ENCODE measurements at regions not wholly inside any gene's neighbourhood (a gene's known extent, or its start where the extent isn't known, plus 50 kb on each side); places are given as distances from the start of the nearest gene placed in this dataset.

DNA sequence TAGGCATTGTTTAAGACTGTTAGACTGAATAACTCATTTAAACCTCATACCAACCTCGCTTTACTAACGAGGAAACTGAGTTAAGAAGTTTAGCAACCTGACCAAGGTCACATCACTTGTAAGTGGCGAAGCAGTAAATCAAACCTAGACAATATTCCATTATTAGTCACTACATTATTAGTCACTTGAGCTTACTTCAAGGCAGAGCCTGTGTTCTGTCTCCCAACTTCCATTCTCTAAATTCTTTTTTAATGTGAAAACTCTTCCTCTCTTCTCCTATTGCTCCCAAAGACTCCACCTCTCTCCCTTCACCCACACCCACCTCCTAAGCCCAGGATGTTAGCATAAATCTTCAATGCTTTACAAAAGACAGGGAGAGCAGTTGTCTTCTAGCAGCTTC lies 156.5 kb downstream of the ARL6IP6 start:
- TF ChIP-seq, protein P1, sequence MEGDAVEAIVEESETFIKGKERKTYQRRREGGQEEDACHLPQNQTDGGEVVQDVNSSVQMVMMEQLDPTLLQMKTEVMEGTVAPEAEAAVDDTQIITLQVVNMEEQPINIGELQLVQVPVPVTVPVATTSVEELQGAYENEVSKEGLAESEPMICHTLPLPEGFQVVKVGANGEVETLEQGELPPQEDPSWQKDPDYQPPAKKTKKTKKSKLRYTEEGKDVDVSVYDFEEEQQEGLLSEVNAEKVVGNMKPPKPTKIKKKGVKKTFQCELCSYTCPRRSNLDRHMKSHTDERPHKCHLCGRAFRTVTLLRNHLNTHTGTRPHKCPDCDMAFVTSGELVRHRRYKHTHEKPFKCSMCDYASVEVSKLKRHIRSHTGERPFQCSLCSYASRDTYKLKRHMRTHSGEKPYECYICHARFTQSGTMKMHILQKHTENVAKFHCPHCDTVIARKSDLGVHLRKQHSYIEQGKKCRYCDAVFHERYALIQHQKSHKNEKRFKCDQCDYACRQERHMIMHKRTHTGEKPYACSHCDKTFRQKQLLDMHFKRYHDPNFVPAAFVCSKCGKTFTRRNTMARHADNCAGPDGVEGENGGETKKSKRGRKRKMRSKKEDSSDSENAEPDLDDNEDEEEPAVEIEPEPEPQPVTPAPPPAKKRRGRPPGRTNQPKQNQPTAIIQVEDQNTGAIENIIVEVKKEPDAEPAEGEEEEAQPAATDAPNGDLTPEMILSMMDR (IDR thresholded peaks at IDR 0.05), result no peak
- TF ChIP-seq POLR2A (IDR thresholded peaks at IDR 0.05) (no peak), POLR2AphosphoS5 (IDR thresholded peaks at IDR 0.05) (no peak)
